ENCODE measurements at regions not wholly inside any gene's neighbourhood (a gene's known extent, or its start where the extent isn't known, plus 50 kb on each side); places are given as distances from the start of the nearest gene placed in this dataset.

- Mint-ChIP-seq H3K36me3 (ENCODE audit: low read depth) (no peaks in the 10 kb centered on the region), H3K27ac (no peak overlapping the region)
- TF ChIP-seq CTCF (IDR thresholded peaks at IDR 0.05; ENCODE audit: unreplicated experiment in 3 of 3): no peak
These were observed 219.2 kb upstream of the LRFN2 start for GRCh38 chr6:40806256-40806864.

GRCh38 chr6:40805336-40805735 is 218.2 kb upstream of the LRFN2 start:
- TF ChIP-seq CTCF (IDR thresholded peaks at IDR 0.05; ENCODE audit: unreplicated experiment in 3 of 3): no peak
- Mint-ChIP-seq H3K27me3 (ENCODE audit: low read depth) (peaks cover 5% of the 10 kb centered on the region), H3K4me1 (no peaks in the 10 kb centered on the region), H3K4me3 (no peak overlapping the region), H3K36me3 (ENCODE audit: low read depth) (no peaks in the 10 kb centered on the region), H3K27ac (no peak overlapping the region), H3K9me3 (no peaks in the 10 kb centered on the region)

More at GRCh38 chr6:40806256-40806864, 219.2 kb upstream of the LRFN2 start:
- Mint-ChIP-seq H3K9me3 (no peaks in the 10 kb centered on the region), H3K4me1 (no peaks in the 10 kb centered on the region), H3K4me3 (no peak overlapping the region), H3K27me3 (ENCODE audit: low read depth) (no peaks in the 10 kb centered on the region)

- Mint-ChIP-seq H3K27ac (no peak overlapping the region), H3K4me1 (no peaks in the 10 kb centered on the region), H3K36me3 (ENCODE audit: low read depth) (no peaks in the 10 kb centered on the region), H3K9me3 (no peaks in the 10 kb centered on the region), H3K27me3 (ENCODE audit: low read depth) (peaks cover 8% of the 10 kb centered on the region), H3K4me3 (no peak overlapping the region)
- peak; percentile 25 to 35 (median 26) for TF ChIP-seq CTCF (IDR thresholded peaks at IDR 0.05; ENCODE audit: unreplicated experiment in 3 of 3)
These were observed 217.7 kb upstream of the LRFN2 start for GRCh38 chr6:40804905-40805304.

GRCh38 chr6:40803897-40804702 is 216.9 kb upstream of the LRFN2 start:
- Mint-ChIP-seq H3K27ac (no peak overlapping the region), H3K9me3 (no peaks in the 10 kb centered on the region), H3K4me1 (no peaks in the 10 kb centered on the region), H3K27me3 (ENCODE audit: low read depth) (peaks cover 11% of the 10 kb centered on the region), H3K36me3 (ENCODE audit: low read depth) (no peaks in the 10 kb centered on the region), H3K4me3 (no peak overlapping the region)
- TF ChIP-seq CTCF (IDR thresholded peaks at IDR 0.05; ENCODE audit: unreplicated experiment in 3 of 3): no peak

- no peak overlapping the region for H3K27ac Mint-ChIP-seq
- no peak overlapping the region for H3K4me3 Mint-ChIP-seq
- TF ChIP-seq CTCF (IDR thresholded peaks at IDR 0.05; ENCODE audit: unreplicated experiment in 3 of 3): no peak
- H3K36me3 Mint-ChIP-seq (ENCODE audit: low read depth): no peaks in the 10 kb centered on the region
- H3K27me3 Mint-ChIP-seq (ENCODE audit: low read depth): peaks cover 17% of the 10 kb centered on the region
- H3K4me1 Mint-ChIP-seq: no peaks in the 10 kb centered on the region
- no peaks in the 10 kb centered on the region for H3K9me3 Mint-ChIP-seq
These were observed 215.3 kb upstream of the LRFN2 start for GRCh38 chr6:40802481-40802880.
